Fibroblast of pulmonary artery (primary cell): ENCODE measurements at regions not wholly inside any gene's neighbourhood (a gene's known extent, or its start where the extent isn't known, plus 50 kb on each side); places are given as distances from the start of the nearest gene placed in this dataset.

ENCODE experiments used
- DNase-seq: peaks from one replicate; pipeline ENCODE4 v3.0.0-alpha.2; 2010; ENCODE audit warnings: low read depth
- H3K4me3 ChIP-seq: replicated peaks from 2 replicates; pipeline ENCODE4 v1.5.1; 2011; ENCODE audit warnings: low read depth, mild to moderate bottlenecking, control low read depth, low read length, moderate library complexity
- TF ChIP-seq, protein P1 (sequence below): IDR thresholded peaks from 2 replicates; pipeline ENCODE4 v1.5.1; 2011; ENCODE audit warnings: mild to moderate bottlenecking, control low read depth, low read length, inconsistent platforms; ENCODE audit errors: missing control alignments

DNA sequence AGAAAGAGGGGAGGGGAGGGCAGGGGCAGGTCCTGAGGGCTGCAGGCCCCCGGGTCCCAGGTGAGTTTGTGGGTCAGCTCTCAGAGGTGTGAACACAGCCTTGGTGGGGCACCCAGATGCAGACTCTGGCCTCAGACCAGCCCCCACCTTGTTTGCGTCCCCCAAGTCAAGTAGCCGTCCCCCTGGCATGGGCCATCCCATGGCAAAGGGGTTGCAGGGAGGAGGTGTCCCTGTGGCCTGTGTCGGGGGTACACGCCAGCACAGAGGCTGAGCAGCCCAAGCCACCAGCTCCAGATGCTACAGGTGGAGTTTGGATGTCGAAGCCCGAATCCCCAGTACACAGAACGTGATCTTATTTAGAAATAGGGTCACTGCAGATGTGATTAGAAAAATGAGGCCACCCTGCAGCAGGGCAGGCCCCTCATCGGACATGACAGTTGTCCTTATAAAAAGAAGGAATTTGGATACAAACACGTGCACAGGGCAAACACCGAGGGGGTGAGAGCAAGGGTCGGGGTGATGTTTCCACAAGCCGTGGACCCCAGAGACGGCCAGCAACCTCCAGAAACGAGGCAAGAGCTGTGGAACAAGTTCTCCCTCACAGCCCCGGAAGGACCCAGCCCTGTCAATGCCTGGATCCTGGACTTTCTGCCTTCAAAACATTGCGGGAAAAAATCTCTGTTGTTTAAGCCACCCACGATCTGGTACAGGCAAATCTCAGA lies 141.2 kb upstream of the C14orf180 start:
- no peak overlapping the region for H3K4me3 ChIP-seq
- no peak for DNase-seq
- TF ChIP-seq, protein P1, sequence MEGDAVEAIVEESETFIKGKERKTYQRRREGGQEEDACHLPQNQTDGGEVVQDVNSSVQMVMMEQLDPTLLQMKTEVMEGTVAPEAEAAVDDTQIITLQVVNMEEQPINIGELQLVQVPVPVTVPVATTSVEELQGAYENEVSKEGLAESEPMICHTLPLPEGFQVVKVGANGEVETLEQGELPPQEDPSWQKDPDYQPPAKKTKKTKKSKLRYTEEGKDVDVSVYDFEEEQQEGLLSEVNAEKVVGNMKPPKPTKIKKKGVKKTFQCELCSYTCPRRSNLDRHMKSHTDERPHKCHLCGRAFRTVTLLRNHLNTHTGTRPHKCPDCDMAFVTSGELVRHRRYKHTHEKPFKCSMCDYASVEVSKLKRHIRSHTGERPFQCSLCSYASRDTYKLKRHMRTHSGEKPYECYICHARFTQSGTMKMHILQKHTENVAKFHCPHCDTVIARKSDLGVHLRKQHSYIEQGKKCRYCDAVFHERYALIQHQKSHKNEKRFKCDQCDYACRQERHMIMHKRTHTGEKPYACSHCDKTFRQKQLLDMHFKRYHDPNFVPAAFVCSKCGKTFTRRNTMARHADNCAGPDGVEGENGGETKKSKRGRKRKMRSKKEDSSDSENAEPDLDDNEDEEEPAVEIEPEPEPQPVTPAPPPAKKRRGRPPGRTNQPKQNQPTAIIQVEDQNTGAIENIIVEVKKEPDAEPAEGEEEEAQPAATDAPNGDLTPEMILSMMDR, result no peak

DNA sequence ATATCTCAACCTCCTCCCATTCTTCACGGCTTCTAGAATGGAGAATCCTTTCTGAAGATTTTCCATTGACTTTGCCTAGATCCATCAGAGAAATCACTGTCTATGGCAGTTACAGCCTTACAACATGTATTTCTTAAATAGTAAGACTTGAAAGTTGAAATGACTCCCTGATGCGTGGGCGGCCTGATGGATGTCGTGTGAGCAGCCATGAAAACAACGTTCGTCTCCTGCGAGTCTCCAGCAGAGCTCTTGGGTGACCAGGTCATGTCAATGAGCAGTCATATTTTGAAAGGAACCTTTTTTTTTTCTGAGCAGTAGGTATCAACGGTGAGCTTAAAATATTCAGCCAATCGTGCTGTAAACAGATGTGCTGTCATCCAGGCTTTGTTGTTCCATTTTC lies 139.9 kb upstream of the C14orf180 start:
- DNase-seq, result no peak
- TF ChIP-seq, protein P1, result no peak
- H3K4me3 ChIP-seq, result no peak overlapping the region

DNA sequence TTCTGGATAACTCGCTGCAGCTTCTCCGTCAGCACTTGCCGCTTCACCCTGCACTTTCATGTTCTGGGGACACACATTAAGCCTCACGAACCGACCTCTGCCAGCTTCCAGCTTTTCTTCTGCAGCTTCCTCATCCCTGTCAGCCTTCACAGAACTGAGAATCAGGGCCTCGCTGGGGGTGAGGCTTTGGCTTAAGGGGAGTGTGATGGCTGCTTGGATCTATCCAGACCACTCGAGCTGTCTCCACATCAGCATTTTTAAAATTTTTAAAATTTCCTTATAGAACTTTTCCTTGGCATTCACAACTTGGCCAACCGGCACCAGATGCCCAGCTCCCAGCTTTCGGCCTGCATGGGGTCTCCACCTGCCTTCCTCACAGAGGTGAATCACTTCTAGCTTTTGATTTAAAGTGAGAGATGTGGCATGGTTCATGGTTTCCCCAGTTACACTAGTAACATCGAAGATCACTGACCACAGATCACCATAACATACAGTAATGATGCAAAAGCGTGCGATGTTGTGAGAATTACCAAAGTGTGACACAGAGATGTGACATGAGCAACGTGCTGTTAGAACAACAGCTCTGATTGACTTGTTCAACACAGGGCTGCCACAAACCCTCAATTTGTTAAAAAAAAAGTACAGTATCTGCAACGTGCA lies 139.1 kb upstream of the C14orf180 start:
- H3K4me3 ChIP-seq, result no peak overlapping the region
- TF ChIP-seq, protein P1, result no peak
- DNase-seq, result no peak

DNA sequence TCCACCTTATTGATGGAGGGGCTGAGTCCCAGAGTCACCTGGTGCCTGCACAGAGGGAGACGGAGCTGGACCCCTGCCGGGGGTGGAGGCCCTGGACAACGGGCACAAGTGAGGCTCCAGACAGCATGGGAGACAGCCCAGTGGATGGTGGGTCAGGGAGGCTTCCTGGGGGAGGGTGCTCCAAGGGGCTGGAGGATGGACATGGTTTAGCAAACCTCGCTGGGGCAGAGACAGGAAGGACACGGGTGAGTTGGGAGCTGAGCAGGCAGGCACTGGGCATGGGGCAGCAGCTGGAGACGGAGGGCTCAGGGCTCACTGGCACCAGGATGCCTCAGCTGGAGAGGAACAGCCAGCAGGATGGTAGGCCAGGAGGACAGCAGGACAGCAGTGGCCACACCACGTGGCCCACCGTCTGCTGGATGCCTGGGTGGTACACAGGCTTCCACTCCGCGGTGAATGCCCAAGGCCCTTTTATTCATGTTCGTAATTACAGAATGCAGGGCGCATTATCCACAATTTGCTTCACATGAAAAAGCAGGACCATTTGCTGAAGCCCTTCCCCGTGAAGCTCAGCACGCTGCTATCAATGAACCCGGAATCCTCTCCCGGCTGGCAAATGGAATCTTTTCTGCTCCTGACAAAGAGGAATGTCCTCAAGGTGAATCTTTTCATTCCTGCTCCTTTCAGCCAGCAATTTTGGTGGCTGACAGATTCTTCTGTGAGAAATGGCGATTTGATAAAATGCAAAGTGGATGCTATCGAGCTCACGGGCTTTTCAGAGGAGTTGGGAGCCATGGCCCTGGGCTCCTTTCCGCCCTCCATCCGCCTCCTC lies 138.1 kb upstream of the C14orf180 start:
- H3K4me3 ChIP-seq, result no peak overlapping the region
- DNase-seq, result no peak

DNA sequence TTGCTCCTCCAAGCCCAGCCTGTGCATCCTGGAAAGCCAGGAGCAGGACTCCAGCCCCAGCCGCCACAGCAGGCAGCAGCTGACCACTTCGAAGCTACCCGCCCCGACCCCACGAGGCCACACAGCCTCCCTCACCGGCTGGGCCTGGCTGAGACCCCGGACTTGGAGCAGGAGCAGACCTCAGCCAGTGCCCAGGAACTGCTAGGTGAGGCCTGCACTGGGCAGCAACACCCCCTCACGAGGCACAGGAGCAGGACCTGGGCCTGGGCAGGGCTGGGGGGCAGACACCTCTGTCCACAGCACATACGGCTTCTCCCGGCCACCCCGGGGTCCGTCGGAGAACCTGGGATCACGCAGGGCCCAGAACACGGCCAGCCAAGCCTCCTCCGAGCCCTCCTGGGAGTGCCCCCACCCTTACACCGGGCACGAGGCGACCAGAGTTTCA lies 137.4 kb upstream of the C14orf180 start:
- TF ChIP-seq, protein P1, result no peak
- no peak for DNase-seq
- H3K4me3 ChIP-seq, result no peak overlapping the region

More for the DNA sequence above, 138.1 kb upstream of the C14orf180 start:
- TF ChIP-seq, protein P1, result no peak

DNA sequence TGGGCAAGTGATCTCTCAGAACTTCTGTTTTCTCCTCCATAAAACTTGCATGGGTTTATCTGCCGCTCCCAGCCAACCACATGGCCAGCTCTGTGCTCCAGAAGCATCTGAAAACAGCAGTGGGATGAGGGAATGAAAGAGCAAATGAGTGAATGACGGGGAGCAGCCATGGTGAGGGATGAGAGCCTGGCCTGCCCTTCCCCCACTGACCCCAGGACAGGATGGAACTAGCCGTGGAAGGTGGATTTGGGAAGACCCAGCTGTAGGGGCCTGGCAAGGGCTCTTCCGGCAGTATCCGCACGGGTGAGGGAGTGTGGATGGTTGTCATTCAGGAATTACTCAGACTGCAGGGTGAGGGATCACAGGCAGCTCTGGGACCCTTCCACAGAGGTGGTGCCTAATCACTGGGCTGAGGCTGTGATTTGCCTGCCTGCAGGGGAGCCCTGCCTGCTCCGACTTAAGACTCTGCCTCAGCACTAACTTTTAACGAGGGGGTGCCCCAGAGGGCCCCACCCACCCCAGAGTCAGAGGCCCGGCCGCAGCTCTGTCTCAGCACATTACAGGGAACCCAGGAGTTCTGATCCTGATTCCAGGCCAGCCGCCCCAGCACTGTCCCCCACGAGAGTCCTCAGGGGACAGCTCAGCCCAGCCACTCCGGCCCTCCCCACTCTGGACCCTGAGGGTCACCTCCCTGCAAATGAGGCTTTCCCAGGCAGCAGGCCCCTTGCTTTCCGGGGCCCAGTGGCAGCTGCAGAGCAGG lies 136.8 kb upstream of the C14orf180 start:
- TF ChIP-seq, protein P1, result no peak
- H3K4me3 ChIP-seq, result no peak overlapping the region
- no peak for DNase-seq
